ENCODE measurements at regions not wholly inside any gene's neighbourhood (a gene's known extent, or its start where the extent isn't known, plus 50 kb on each side); places are given as distances from the start of the nearest gene placed in this dataset.

GRCh38 chr6:106892186-106892585 is 82.3 kb downstream of the CD24 start:
- Histone ChIP-seq H3K27me3 (ENCODE audit: control insufficient read depth in 1 of 2, insufficient read depth in 2 of 2, low read length in 2 of 2) (peaks cover 3 to 11% of the 10 kb centered on the region in 2 experiments), H3K9me3 (ENCODE audit: control insufficient read depth in 1 of 2, insufficient read depth in 1 of 2, low read length in 2 of 2) (no peaks in the 10 kb centered on the region), H3K36me3 (ENCODE audit: insufficient read depth, low read length) (no peaks in the 10 kb centered on the region), H3K27ac (ENCODE audit: low read depth in 1 of 2, low read length in 2 of 2) (no peak overlapping the region), H3K4me3 (ENCODE audit: low read length) (no peak overlapping the region), H3K4me1 (ENCODE audit: insufficient read depth, low read length) (no peaks in the 10 kb centered on the region)
- no peak overlapping the region for H3K4me3 Mint-ChIP-seq
- POLR2A ChIA-PET = no interaction called here
- no peak for TF ChIP-seq CTCF (IDR thresholded peaks at IDR 0.05)
- H3K27ac Mint-ChIP-seq = no peak overlapping the region
- no peaks in the 10 kb centered on the region for H3K4me1 Mint-ChIP-seq (ENCODE audit: low read depth)
- CTCF ChIA-PET = no interaction called here
- ATAC-seq (ENCODE audit: poor library complexity) (no peak), DNase-seq (no peak)
- no peaks in the 10 kb centered on the region for H3K9me3 Mint-ChIP-seq
- H3K27me3 Mint-ChIP-seq = peaks cover 56% of the 10 kb centered on the region
- no peaks in the 10 kb centered on the region for H3K36me3 Mint-ChIP-seq (ENCODE audit: low read depth)
- intact Hi-C loops (cut with DNase I, micrococcal nuclease) = no loop called here

- H3K36me3 Mint-ChIP-seq (ENCODE audit: low read depth) = no peaks in the 10 kb centered on the region
- POLR2A ChIA-PET = no interaction called here
- H3K4me1 Mint-ChIP-seq (ENCODE audit: low read depth) = no peaks in the 10 kb centered on the region
- H3K27me3 Mint-ChIP-seq = peaks cover 54% of the 10 kb centered on the region
- Histone ChIP-seq H3K27ac (ENCODE audit: low read depth in 1 of 2, low read length in 2 of 2) (no peak overlapping the region), H3K36me3 (ENCODE audit: insufficient read depth, low read length) (no peaks in the 10 kb centered on the region), H3K4me1 (ENCODE audit: insufficient read depth, low read length) (no peaks in the 10 kb centered on the region), H3K27me3 (ENCODE audit: control insufficient read depth in 1 of 2, insufficient read depth in 2 of 2, low read length in 2 of 2) (peaks cover 3 to 11% of the 10 kb centered on the region in 2 experiments), H3K9me3 (ENCODE audit: control insufficient read depth in 1 of 2, insufficient read depth in 1 of 2, low read length in 2 of 2) (no peaks in the 10 kb centered on the region), H3K4me3 (ENCODE audit: low read length) (no peak overlapping the region)
- DNase-seq (no peak), ATAC-seq (ENCODE audit: poor library complexity) (no peak)
- H3K27ac Mint-ChIP-seq = no peak overlapping the region
- CTCF ChIA-PET = no interaction called here
- no peak overlapping the region for H3K4me3 Mint-ChIP-seq
- intact Hi-C loops (cut with DNase I, micrococcal nuclease) = no loop called here
- no peaks in the 10 kb centered on the region for H3K9me3 Mint-ChIP-seq
- no peak for TF ChIP-seq CTCF (IDR thresholded peaks at IDR 0.05)
These were observed 84.1 kb downstream of the CD24 start for GRCh38 chr6:106890447-106890846.

- intact Hi-C loops (cut with DNase I, micrococcal nuclease) = no loop called here
- Mint-ChIP-seq H3K9me3 (no peaks in the 10 kb centered on the region), H3K36me3 (ENCODE audit: low read depth) (no peaks in the 10 kb centered on the region), H3K27me3 (peaks cover 49% of the 10 kb centered on the region), H3K4me3 (no peak overlapping the region), H3K4me1 (ENCODE audit: low read depth) (no peaks in the 10 kb centered on the region), H3K27ac (no peak overlapping the region)
- ChIA-PET CTCF (no interaction called here), POLR2A (no interaction called here)
- Histone ChIP-seq H3K9me3 (ENCODE audit: control insufficient read depth in 1 of 2, insufficient read depth in 1 of 2, low read length in 2 of 2) (no peaks in the 10 kb centered on the region), H3K27me3 (ENCODE audit: control insufficient read depth in 1 of 2, insufficient read depth in 2 of 2, low read length in 2 of 2) (peaks cover 3 to 11% of the 10 kb centered on the region in 2 experiments), H3K27ac (ENCODE audit: low read depth in 1 of 2, low read length in 2 of 2) (no peak overlapping the region), H3K36me3 (ENCODE audit: insufficient read depth, low read length) (no peaks in the 10 kb centered on the region), H3K4me1 (ENCODE audit: insufficient read depth, low read length) (no peaks in the 10 kb centered on the region), H3K4me3 (ENCODE audit: low read length) (no peak overlapping the region)
- DNase-seq (no peak), ATAC-seq (ENCODE audit: poor library complexity) (no peak)
- TF ChIP-seq CTCF (IDR thresholded peaks at IDR 0.05) = no peak
These were observed 84.8 kb downstream of the CD24 start for GRCh38 chr6:106889692-106890091.
